ENCODE measurements at regions not wholly inside any gene's neighbourhood (a gene's known extent, or its start where the extent isn't known, plus 50 kb on each side); places are given as distances from the start of the nearest gene placed in this dataset.

DNA sequence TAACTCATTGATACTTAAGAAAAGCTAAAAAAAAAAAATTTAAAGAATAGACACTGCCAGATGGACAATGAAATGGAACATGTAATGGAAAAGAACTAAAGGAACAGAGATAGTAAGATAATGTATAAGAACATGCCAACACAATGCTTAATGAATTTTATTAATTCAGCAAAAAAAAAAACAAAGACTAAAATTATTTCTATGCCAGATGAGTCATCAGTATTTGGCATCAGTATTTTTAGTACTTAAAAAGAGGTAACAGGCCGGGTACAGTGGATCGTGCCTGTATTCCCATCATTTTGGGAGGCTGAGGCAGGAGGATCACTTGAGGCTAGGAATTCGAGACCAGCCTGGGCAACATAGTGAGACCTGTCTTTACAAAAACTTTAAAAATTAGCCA is 168.5 kb downstream of the CYB561 start:
- DNase-seq = no peak
- no peaks in the 10 kb centered on the region for H3K9me3 ChIP-seq (ENCODE audit: severe bottlenecking)
- no peaks in the 10 kb centered on the region; the same call in 1 of the 2 replicates for H3K36me3 ChIP-seq
- TF ChIP-seq, protein P1, sequence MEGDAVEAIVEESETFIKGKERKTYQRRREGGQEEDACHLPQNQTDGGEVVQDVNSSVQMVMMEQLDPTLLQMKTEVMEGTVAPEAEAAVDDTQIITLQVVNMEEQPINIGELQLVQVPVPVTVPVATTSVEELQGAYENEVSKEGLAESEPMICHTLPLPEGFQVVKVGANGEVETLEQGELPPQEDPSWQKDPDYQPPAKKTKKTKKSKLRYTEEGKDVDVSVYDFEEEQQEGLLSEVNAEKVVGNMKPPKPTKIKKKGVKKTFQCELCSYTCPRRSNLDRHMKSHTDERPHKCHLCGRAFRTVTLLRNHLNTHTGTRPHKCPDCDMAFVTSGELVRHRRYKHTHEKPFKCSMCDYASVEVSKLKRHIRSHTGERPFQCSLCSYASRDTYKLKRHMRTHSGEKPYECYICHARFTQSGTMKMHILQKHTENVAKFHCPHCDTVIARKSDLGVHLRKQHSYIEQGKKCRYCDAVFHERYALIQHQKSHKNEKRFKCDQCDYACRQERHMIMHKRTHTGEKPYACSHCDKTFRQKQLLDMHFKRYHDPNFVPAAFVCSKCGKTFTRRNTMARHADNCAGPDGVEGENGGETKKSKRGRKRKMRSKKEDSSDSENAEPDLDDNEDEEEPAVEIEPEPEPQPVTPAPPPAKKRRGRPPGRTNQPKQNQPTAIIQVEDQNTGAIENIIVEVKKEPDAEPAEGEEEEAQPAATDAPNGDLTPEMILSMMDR (IDR thresholded peaks at IDR 0.05; ENCODE audit: low read depth, low read length) = no peak
- H3K27me3 ChIP-seq (ENCODE audit: insufficient read depth, low read depth, severe bottlenecking) = no peaks in the 10 kb centered on the region
- no peak overlapping the region for H3K27ac ChIP-seq
- no peak overlapping the region for H3K4me3 ChIP-seq (ENCODE audit: low read depth, low read length)

DNA sequence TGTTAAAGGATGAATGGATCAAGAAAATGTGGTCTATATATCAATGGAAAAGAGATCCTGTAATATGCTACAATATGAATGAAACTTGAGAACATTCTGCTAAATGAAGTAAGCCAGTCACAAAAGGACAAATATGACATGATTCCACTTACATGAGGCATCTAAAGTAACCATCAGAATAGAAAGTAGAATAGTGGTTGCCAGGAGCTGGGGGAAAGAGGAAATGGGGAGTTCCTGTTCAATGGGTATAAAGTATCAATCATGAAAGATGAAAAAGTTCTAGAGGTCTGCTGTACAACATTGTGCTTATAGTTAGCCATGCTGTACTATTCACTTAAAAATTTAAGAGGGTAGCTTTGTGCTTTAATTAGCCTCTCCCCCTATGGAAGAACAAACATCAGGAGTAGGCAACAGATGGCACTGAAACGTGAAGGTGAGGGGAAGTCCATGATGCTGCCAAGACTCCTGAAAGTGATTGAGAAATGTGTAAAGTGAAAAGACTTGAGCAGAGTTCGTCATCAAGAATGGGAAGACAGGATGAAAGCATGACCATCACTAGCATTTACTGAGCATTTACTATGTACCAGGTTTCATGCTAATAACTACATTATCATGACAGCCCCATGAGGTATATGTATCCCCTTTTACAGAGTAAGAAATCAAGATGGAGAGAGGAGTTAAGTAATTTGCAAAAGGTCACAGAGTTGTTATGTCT is 167.2 kb downstream of the CYB561 start:
- H3K27ac ChIP-seq = no peak overlapping the region
- no peak for DNase-seq
- no peaks in the 10 kb centered on the region for H3K9me3 ChIP-seq (ENCODE audit: severe bottlenecking)
- no peak overlapping the region for H3K4me3 ChIP-seq (ENCODE audit: low read depth, low read length)
- no peaks in the 10 kb centered on the region for H3K27me3 ChIP-seq (ENCODE audit: insufficient read depth, low read depth, severe bottlenecking)
- TF ChIP-seq, protein P1 (IDR thresholded peaks at IDR 0.05; ENCODE audit: low read depth, low read length) = no peak
- H3K36me3 ChIP-seq = no peaks in the 10 kb centered on the region; the same call in 1 of the 2 replicates

DNA sequence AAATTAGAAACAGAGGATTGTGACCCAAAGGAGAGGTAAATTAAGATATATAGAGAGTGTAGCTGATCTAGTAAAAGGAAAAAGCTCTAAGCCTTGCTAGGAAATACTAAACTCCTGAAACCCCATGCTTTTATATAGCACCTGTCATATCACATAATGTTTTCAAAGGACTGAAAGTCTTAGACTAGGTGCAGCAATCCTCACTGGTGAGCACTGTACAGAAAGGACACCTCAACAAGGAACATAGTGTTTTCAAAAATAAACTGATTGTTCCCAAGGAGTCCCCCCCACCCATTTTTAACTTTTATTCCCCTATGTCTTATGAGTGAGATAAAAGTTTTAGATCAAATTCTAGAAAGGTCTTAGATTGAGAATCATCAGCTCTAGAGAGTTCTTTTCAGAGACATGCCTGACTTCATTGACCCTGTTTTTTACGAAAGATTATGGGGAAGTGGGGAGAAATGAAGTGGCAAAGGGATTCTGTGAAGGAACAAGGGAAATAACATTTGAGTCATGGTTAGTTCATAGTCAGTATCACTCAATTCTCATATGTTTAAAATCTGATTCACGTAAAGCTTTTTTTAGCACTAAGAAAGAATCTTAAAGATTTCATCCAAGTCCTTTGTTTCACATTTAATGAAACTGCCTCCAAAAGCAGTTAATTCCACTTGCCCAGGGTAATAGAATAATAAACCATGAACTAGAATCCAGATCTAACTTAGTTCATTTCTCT is 166.4 kb downstream of the CYB561 start:
- H3K27ac ChIP-seq = no peak overlapping the region
- H3K4me3 ChIP-seq (ENCODE audit: low read depth, low read length) = no peak overlapping the region
- no peaks in the 10 kb centered on the region; the same call in 1 of the 2 replicates for H3K36me3 ChIP-seq
- H3K27me3 ChIP-seq (ENCODE audit: insufficient read depth, low read depth, severe bottlenecking) = no peaks in the 10 kb centered on the region
- no peaks in the 10 kb centered on the region for H3K9me3 ChIP-seq (ENCODE audit: severe bottlenecking)
- DNase-seq = no peak
- TF ChIP-seq, protein P1 (IDR thresholded peaks at IDR 0.05; ENCODE audit: low read depth, low read length) = no peak

DNA sequence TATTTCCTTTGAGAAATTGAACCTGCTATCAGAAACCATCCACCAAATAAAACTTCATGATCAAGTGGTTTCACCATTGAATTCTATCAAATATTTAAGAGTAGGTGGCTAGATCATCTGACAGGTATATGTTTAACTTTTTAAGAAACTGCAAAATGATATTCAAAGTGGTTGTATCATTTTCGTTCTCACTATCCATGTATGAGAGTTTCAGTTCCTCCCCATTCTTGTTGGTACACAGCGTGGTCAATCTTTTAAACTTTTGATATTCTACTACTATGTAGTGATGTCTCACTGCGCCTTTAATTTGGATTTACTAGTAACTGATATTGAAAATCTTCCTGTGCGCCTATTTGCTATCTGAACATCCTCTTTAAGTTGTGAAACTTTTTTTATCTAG is 163.7 kb downstream of the CYB561 start:
- TF ChIP-seq, protein P1 (IDR thresholded peaks at IDR 0.05; ENCODE audit: low read depth, low read length) = no peak
- DNase-seq = no peak
- H3K36me3 ChIP-seq = no peaks in the 10 kb centered on the region; the same call in 1 of the 2 replicates
- no peak overlapping the region for H3K27ac ChIP-seq
- H3K9me3 ChIP-seq (ENCODE audit: severe bottlenecking) = peaks cover 11% of the 10 kb centered on the region
- no peak overlapping the region for H3K4me3 ChIP-seq (ENCODE audit: low read depth, low read length)
- no peaks in the 10 kb centered on the region for H3K27me3 ChIP-seq (ENCODE audit: insufficient read depth, low read depth, severe bottlenecking)

DNA sequence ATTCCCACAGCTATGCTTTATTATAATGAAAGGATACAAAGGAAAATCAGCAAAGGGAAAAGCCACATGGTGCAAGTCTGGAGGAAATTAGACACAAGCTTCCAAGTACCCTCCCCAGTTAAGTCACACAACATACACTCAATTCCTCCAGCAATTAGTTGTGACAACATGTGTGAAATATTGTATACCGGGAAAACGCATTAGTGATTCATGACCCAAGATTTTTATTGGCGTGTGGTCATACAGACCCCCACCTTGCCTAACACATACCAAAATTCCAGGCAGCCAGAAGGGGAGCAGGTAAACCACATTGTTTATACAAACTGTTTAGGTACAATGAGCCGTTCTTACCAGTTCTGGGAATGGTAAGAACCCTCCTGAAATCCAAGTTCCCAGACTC is 160.6 kb downstream of the CYB561 start:
- H3K27ac ChIP-seq = no peak overlapping the region
- no peaks in the 10 kb centered on the region for H3K27me3 ChIP-seq (ENCODE audit: insufficient read depth, low read depth, severe bottlenecking)
- no peaks in the 10 kb centered on the region; the same call in 1 of the 2 replicates for H3K36me3 ChIP-seq
- peaks cover 11% of the 10 kb centered on the region for H3K9me3 ChIP-seq (ENCODE audit: severe bottlenecking)
- DNase-seq = no peak
- TF ChIP-seq, protein P1 (IDR thresholded peaks at IDR 0.05; ENCODE audit: low read depth, low read length) = no peak
- no peak overlapping the region for H3K4me3 ChIP-seq (ENCODE audit: low read depth, low read length)

Measured in WERI-Rb-1 (cell line).